NCI-H2081 (cell line): ENCODE measurements at regions not wholly inside any gene's neighbourhood (a gene's known extent, or its start where the extent isn't known, plus 50 kb on each side); places are given as distances from the start of the nearest gene placed in this dataset.

Experiments used
- DNase-seq, 2 experiments: peaks; one replicate each; lab custom pipeline; 2025; lab: John Stamatoyannopoulos, UW

GRCh38 chr17:17417718-17418181, 59.0 kb upstream of the MED9 start:
- DNase-seq = no peak

GRCh38 chr17:17419166-17419565, 57.6 kb upstream of the MED9 start:
- DNase-seq = no peak

- DNase-seq = no peak
Measured at GRCh38 chr17:17419631-17420030, 57.2 kb upstream of the MED9 start.

GRCh38 chr17:17420082-17420481, 56.7 kb upstream of the MED9 start:
- no peak for DNase-seq

- no peak for DNase-seq
Measured at GRCh38 chr17:17420561-17421269, 56.1 kb upstream of the MED9 start.

- DNase-seq = no peak
Measured at GRCh38 chr17:17421346-17422216, 55.2 kb upstream of the MED9 start.

- DNase-seq = no peak
Measured at GRCh38 chr17:17422217-17422610, 54.6 kb upstream of the MED9 start.

GRCh38 chr17:17422641-17423040, 54.2 kb upstream of the MED9 start:
- DNase-seq = no peak

GRCh38 chr17:17423656-17424055, 53.1 kb upstream of the MED9 start:
- no peak for DNase-seq

- no peak for DNase-seq
Measured at GRCh38 chr17:17424552-17424951, 52.2 kb upstream of the MED9 start.

GRCh38 chr17:17425005-17425404, 51.8 kb upstream of the MED9 start:
- DNase-seq = no peak

- no peak for DNase-seq
Measured at GRCh38 chr17:17425591-17425990, 51.2 kb upstream of the MED9 start.

- no peak for DNase-seq
Measured at GRCh38 chr17:17426184-17426583, 50.6 kb upstream of the MED9 start.
